Lower lobe of right lung (tissue), 2 donors: ENCODE measurements at regions not wholly inside any gene's neighbourhood (a gene's known extent, or its start where the extent isn't known, plus 50 kb on each side); places are given as distances from the start of the nearest gene placed in this dataset.

Experiments
- ATAC-seq, 2 donors: fragments of 200-7000 bp; cut with Tn5 transposase; one replicate each; pipeline ENCODE4 v1.9.1; 2020 to 2022; ENCODE audit warnings: mild to moderate bottlenecking in 2 of 2, moderate library complexity in 2 of 2
- DNase-seq: peaks from one replicate; pipeline ENCODE4 v3.0.0-alpha.2; 2020
- H3K27ac ChIP-seq: fragments of 200-600 bp; one replicate; pipeline ENCODE4 v1.8.0; 2022
- H3K27me3 ChIP-seq: fragments of 200-600 bp; one replicate; pipeline ENCODE4 v1.8.0; 2022; ENCODE audit warnings: low read depth
- H3K36me3 ChIP-seq: fragments of 200-600 bp; one replicate; pipeline ENCODE4 v1.8.0; 2022; ENCODE audit warnings: mild to moderate bottlenecking
- H3K4me1 ChIP-seq: fragments of 200-600 bp; one replicate; pipeline ENCODE4 v1.8.0; 2022
- H3K4me3 ChIP-seq: fragments of 200-600 bp; one replicate; pipeline ENCODE4 v1.8.0; 2022; ENCODE audit warnings: mild to moderate bottlenecking
- H3K9me3 ChIP-seq: fragments of 200-600 bp; one replicate; pipeline ENCODE4 v1.8.0; 2022
- CTCF ChIP-seq: fragments of 200-600 bp; IDR thresholded peaks from one replicate; pipeline ENCODE4 v1.8.0; 2022; ENCODE audit warnings: antibody characterized with exemption, mild to moderate bottlenecking
- intact Hi-C: fragments of 100-400 bp; cut with DNase I; formaldehyde crosslinking; loops from one replicate; pipeline ENCODE4 v1.11.0; 2022
- donor health status: DM: no; HTN: yes; CAD: no; lungs with severe emphysema.

GRCh38 chr12:45543887-45544286, 185.6 kb upstream of the ARID2 start:
- H3K27me3 ChIP-seq = no peaks in the 10 kb centered on the region
- ATAC-seq (peak; percentile 88 to 92), DNase-seq (no peak)
- intact Hi-C loops = no loop called here
- no peaks in the 10 kb centered on the region for H3K9me3 ChIP-seq
- H3K27ac ChIP-seq = no peak overlapping the region
- no peaks in the 10 kb centered on the region for H3K36me3 ChIP-seq
- H3K4me3 ChIP-seq = no peak overlapping the region
- peak; percentile 82 for TF ChIP-seq CTCF
- no peaks in the 10 kb centered on the region for H3K4me1 ChIP-seq

- ATAC-seq = no peak
- intact Hi-C loops = no loop called here
- Histone ChIP-seq H3K4me3 (no peak overlapping the region), H3K27me3 (no peaks in the 10 kb centered on the region), H3K27ac (no peak overlapping the region), H3K36me3 (no peaks in the 10 kb centered on the region), H3K9me3 (no peaks in the 10 kb centered on the region), H3K4me1 (no peaks in the 10 kb centered on the region)
- TF ChIP-seq CTCF = no peak
- DNase-seq = no peak
Measured at GRCh38 chr12:45546545-45546944, 183.0 kb upstream of the ARID2 start.

GRCh38 chr12:45547132-45547531, 182.4 kb upstream of the ARID2 start:
- H3K36me3 ChIP-seq = no peaks in the 10 kb centered on the region
- no peaks in the 10 kb centered on the region for H3K4me1 ChIP-seq
- H3K27ac ChIP-seq = no peak overlapping the region
- H3K4me3 ChIP-seq = no peak overlapping the region
- H3K27me3 ChIP-seq = no peaks in the 10 kb centered on the region
- DNase-seq = no peak
- no peaks in the 10 kb centered on the region for H3K9me3 ChIP-seq
- no peak for ATAC-seq
- intact Hi-C loops = no loop called here
- TF ChIP-seq CTCF = no peak

- intact Hi-C loops = no loop called here
- H3K36me3 ChIP-seq = no peaks in the 10 kb centered on the region
- H3K27ac ChIP-seq = no peak overlapping the region
- H3K27me3 ChIP-seq = no peaks in the 10 kb centered on the region
- H3K4me3 ChIP-seq = no peak overlapping the region
- DNase-seq = no peak
- no peak for ATAC-seq
- no peak for TF ChIP-seq CTCF
- no peaks in the 10 kb centered on the region for H3K9me3 ChIP-seq
- no peaks in the 10 kb centered on the region for H3K4me1 ChIP-seq
Measured at GRCh38 chr12:45547822-45548221, 181.7 kb upstream of the ARID2 start.

- Histone ChIP-seq H3K9me3 (no peaks in the 10 kb centered on the region), H3K36me3 (no peaks in the 10 kb centered on the region), H3K27me3 (no peaks in the 10 kb centered on the region), H3K4me3 (no peak overlapping the region), H3K4me1 (no peaks in the 10 kb centered on the region), H3K27ac (no peak overlapping the region)
- no peak for TF ChIP-seq CTCF
- intact Hi-C loops = no loop called here
- DNase-seq (no peak), ATAC-seq (no peak)
Measured at GRCh38 chr12:45548426-45548825, 181.1 kb upstream of the ARID2 start.

GRCh38 chr12:45549337-45549902, 180.1 kb upstream of the ARID2 start:
- intact Hi-C loops = no loop called here
- no peaks in the 10 kb centered on the region for H3K36me3 ChIP-seq
- no peak for TF ChIP-seq CTCF

More at GRCh38 chr12:45549337-45549902, 180.1 kb upstream of the ARID2 start:
- ATAC-seq (no peak), DNase-seq (no peak)
- no peaks in the 10 kb centered on the region for H3K9me3 ChIP-seq
- no peak overlapping the region for H3K4me3 ChIP-seq
- no peaks in the 10 kb centered on the region for H3K27me3 ChIP-seq
- H3K27ac ChIP-seq = no peak overlapping the region
- H3K4me1 ChIP-seq = no peaks in the 10 kb centered on the region
